ENCODE measurements at regions not wholly inside any gene's neighbourhood (a gene's known extent, or its start where the extent isn't known, plus 50 kb on each side); places are given as distances from the start of the nearest gene placed in this dataset.

GRCh38 chr9:23907343-23907742, 81.3 kb upstream of the ELAVL2 start:
- no peak for TF ChIP-seq CTCF (optimal IDR thresholded peaks at IDR 0.05 in 1 of 3, IDR thresholded peaks at IDR 0.05 in 1 of 3, conservative IDR thresholded peaks at IDR 0.05 in 1 of 3; ENCODE audit: extremely low read depth in 1 of 3, insufficient read depth in 2 of 3, low read length in 3 of 3)
- TF ChIP-seq EZH2 (IDR thresholded peaks at IDR 0.05; ENCODE audit: low read length) = no peak
